Activated naive CD4-positive, alpha-beta T cell treated with anti-CD3 and anti-CD28 coated beads, Interleukin-2, amount 50 U/mL, for 16 hours (primary cell): ENCODE measurements at regions not wholly inside any gene's neighbourhood (a gene's known extent, or its start where the extent isn't known, plus 50 kb on each side); places are given as distances from the start of the nearest gene placed in this dataset.

Experiments used
- DNase-seq: peaks from one replicate; pipeline ENCODE4 v3.0.0-alpha.2; 2020

- DNase-seq, result no peak
Observed at GRCh38 chr12:124726596-124727263, 136.9 kb downstream of the SCARB1 start.

- no peak for DNase-seq
Observed at GRCh38 chr12:124725597-124726237, 137.9 kb downstream of the SCARB1 start.

GRCh38 chr12:124725099-124725498 is 138.6 kb downstream of the SCARB1 start:
- no peak for DNase-seq

GRCh38 chr12:124722878-124723277 is 140.8 kb downstream of the SCARB1 start:
- no peak for DNase-seq

GRCh38 chr12:124721501-124722162 is 142.0 kb downstream of the SCARB1 start:
- no peak for DNase-seq

GRCh38 chr12:124720681-124721500 is 142.8 kb downstream of the SCARB1 start:
- no peak for DNase-seq

- DNase-seq, result no peak
Observed at GRCh38 chr12:124720004-124720680, 143.5 kb downstream of the SCARB1 start.

GRCh38 chr12:124719231-124719630 is 144.4 kb downstream of the SCARB1 start:
- DNase-seq, result no peak

- DNase-seq, result no peak
Observed at GRCh38 chr12:124718458-124718857, 145.2 kb downstream of the SCARB1 start.

GRCh38 chr12:124718036-124718435 is 145.6 kb downstream of the SCARB1 start:
- no peak for DNase-seq

GRCh38 chr12:124717318-124717717 is 146.3 kb downstream of the SCARB1 start:
- no peak for DNase-seq

GRCh38 chr12:124716208-124717130 is 147.2 kb downstream of the SCARB1 start:
- DNase-seq, result no peak

- no peak for DNase-seq
Observed at GRCh38 chr12:124715121-124715990, 147.9 kb upstream of the NCOR2 start.

GRCh38 chr12:124713436-124714082 is 146.1 kb upstream of the NCOR2 start:
- peak; percentile 56 for DNase-seq

GRCh38 chr12:124713041-124713435 is 145.6 kb upstream of the NCOR2 start:
- DNase-seq, result no peak

GRCh38 chr12:124711344-124711743 is 143.9 kb upstream of the NCOR2 start:
- DNase-seq, result no peak

- DNase-seq, result no peak
Observed at GRCh38 chr12:124709722-124710687, 142.6 kb upstream of the NCOR2 start.

- no peak for DNase-seq
Observed at GRCh38 chr12:124707316-124707715, 139.9 kb upstream of the NCOR2 start.

GRCh38 chr12:124706363-124706762 is 139.0 kb upstream of the NCOR2 start:
- no peak for DNase-seq
